ENCODE measurements at regions not wholly inside any gene's neighbourhood (a gene's known extent, or its start where the extent isn't known, plus 50 kb on each side); places are given as distances from the start of the nearest gene placed in this dataset.
"Not testable (repeated sequence)": the region's sequence is repeated elsewhere in the genome, so short reads cannot be mapped to it uniquely, and the experiment has no call there.

DNA sequence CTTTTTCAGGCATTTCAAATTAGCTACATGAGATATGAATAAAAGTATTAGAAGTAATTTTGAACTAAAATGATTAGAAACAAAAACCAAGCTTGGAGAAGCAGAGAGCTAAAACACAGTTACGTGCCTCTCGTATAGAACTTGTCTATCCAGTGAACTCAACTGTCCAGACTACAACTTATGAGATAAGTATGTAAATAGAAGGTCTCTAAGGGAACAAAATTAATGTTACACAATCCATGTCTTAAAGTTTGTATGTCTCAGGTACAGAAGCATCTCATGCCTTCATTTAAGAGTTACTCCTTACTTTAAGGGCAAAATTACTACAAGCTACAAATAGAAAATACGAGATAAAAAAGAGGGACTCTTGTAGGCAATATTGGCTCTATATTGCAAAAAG lies 316.8 kb downstream of the CETN3 start:
- DNase-seq, result no peak
- no peaks in the 10 kb centered on the region for H3K27me3 ChIP-seq
- no peaks in the 10 kb centered on the region for H3K36me3 ChIP-seq
- TF ChIP-seq POLR2A (IDR thresholded peaks at IDR 0.05) (no peak), POLR2AphosphoS5 (IDR thresholded peaks at IDR 0.05) (no peak), EP300 (IDR thresholded peaks at IDR 0.05) (no peak)
- TF ChIP-seq, protein P1, sequence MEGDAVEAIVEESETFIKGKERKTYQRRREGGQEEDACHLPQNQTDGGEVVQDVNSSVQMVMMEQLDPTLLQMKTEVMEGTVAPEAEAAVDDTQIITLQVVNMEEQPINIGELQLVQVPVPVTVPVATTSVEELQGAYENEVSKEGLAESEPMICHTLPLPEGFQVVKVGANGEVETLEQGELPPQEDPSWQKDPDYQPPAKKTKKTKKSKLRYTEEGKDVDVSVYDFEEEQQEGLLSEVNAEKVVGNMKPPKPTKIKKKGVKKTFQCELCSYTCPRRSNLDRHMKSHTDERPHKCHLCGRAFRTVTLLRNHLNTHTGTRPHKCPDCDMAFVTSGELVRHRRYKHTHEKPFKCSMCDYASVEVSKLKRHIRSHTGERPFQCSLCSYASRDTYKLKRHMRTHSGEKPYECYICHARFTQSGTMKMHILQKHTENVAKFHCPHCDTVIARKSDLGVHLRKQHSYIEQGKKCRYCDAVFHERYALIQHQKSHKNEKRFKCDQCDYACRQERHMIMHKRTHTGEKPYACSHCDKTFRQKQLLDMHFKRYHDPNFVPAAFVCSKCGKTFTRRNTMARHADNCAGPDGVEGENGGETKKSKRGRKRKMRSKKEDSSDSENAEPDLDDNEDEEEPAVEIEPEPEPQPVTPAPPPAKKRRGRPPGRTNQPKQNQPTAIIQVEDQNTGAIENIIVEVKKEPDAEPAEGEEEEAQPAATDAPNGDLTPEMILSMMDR (IDR thresholded peaks at IDR 0.05), result no peak
- intact Hi-C loops (cut with DNase I; ENCODE audit: low total_unique reads), result no loop called here
- H3K4me3 ChIP-seq, result no peak overlapping the region
- H3K27ac ChIP-seq, result no peak overlapping the region
- H3K9me3 ChIP-seq, result peaks cover 0 to 11% (median 5%) of the 10 kb centered on the region in 4 donors
- no peaks in the 10 kb centered on the region for H3K4me1 ChIP-seq
- WGBS, 5 donors, result 45 to 59% (median 57%) methylated on average over 3 of the region's 3 CpGs

DNA sequence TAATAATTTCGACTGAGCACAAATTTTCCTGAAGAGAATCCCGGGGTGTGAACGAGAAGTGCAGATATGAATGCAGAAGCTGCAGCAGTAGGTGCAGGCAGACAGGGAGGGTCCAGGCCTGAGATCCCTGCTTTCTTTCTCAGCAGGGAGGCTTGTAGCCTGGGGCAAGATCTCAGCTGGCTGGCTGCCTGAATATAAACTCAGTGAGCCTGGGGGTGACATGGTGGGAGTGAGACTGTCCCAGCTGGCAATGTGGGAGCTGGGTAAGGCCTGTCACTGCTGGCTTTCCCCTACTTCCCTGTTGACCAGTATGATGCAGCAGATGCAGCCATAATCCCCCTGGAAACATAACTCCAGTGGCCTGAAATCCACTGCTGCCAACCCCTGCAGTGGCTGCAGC lies 325.2 kb downstream of the CETN3 start:
- DNase-seq, result no peak
- TF ChIP-seq POLR2A (IDR thresholded peaks at IDR 0.05) (no peak), EP300 (IDR thresholded peaks at IDR 0.05) (no peak)
- TF ChIP-seq, protein P1 (IDR thresholded peaks at IDR 0.05), result no peak
- H3K36me3 ChIP-seq, result no peaks in the 10 kb centered on the region
- peaks cover 0 to 26% (median 13%) of the 10 kb centered on the region in 4 donors for H3K9me3 ChIP-seq
- WGBS, 5 donors, result 88 to 95% (median 91%) methylated on average over 3 of the region's 3 CpGs
- intact Hi-C loops (cut with DNase I; ENCODE audit: low total_unique reads), result no loop called here
- H3K27me3 ChIP-seq, result no peaks in the 10 kb centered on the region
- no peak overlapping the region for H3K27ac ChIP-seq
- no peaks in the 10 kb centered on the region for H3K4me1 ChIP-seq
- no peak overlapping the region for H3K4me3 ChIP-seq

DNA sequence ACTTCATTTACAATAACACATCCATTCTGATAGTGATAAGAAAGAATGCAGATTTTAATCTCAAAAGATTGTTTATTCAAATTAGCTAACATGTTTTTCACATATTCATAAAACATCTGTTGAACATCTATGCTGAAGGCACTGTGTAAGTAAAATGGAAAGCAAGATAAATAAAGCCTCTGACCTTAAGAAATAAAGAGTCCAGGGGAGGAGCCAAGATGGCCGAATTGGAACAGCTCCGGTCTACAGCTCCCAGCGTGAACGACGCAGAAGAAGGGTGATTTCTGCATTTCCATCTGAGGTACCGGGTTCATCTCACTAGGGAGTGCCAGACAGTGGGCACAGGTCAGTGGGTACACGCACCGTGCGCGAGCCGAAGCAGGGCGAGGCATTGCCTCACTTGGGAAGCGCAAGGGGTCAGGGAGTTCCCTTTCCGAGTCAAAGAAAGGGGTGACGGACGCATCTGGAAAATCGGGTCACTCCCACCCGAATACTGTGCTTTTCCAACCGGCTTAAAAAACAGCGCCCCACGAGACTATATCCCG lies 336.5 kb downstream of the CETN3 start:
- DNase-seq; H3K27ac ChIP-seq; H3K4me1 ChIP-seq; H3K4me3 ChIP-seq; H3K9me3 ChIP-seq; intact Hi-C loops (cut with DNase I; ENCODE audit: low total_unique reads); H3K27me3 ChIP-seq; H3K36me3 ChIP-seq: not testable (repeated sequence)
- 89 to 95% (median 92%) methylated on average over 19 to 22 of the region's 22 CpGs for WGBS, 5 donors

DNA sequence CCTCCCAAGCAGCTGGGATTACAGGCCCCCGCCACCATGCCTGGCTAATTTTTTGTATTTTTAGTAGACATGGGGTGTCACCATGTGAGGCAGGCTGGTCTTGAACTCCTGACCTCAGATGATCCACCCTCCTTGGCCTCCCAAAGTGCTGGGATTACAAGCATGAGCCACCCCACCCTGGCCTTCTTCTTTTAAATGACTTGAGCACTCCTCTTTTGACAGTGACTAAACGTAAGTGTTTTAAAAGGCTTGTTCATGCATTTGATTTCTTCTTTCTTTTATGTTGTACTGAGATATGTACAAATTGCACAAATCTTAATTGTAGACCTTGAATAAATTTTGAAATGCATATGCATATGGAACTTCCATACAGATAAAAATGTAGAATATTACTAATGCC lies 337.9 kb downstream of the CETN3 start:
- Histone ChIP-seq H3K36me3 (no peaks in the 10 kb centered on the region), H3K4me3 (no peak overlapping the region), H3K4me1 (no peaks in the 10 kb centered on the region), H3K27ac (no peak overlapping the region), H3K27me3 (no peaks in the 10 kb centered on the region), H3K9me3 (no peaks in the 10 kb centered on the region)
- WGBS, 5 donors, result 85 to 95% (median 92%) methylated on average over 2 of the region's 2 CpGs
- intact Hi-C loops (cut with DNase I; ENCODE audit: low total_unique reads), result no loop called here
- TF ChIP-seq, protein P1 (IDR thresholded peaks at IDR 0.05), result no peak
- TF ChIP-seq POLR2A (IDR thresholded peaks at IDR 0.05), result no peak
- no peak for TF ChIP-seq EP300 (IDR thresholded peaks at IDR 0.05)
- TF ChIP-seq POLR2AphosphoS5 (IDR thresholded peaks at IDR 0.05), result no peak
- DNase-seq, result no peak

DNA sequence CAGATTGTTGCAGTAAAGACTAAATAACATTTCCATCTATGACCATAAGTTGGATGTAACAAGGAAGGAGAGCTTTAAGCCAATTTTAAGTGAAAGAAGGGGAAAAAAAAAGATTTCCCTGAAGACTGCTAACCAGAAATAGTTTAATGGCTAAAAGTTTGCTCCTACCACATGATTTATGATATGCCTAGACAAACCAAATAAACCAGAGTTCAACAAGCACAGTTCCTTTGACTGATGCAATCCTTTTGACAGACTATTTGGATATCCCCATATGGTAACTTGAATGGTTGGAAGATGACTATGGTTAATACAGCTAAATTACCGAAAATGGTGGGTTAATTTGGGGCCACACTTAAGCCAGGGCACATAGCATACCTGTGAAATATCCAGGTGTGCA lies 338.5 kb downstream of the CETN3 start:
- intact Hi-C loops (cut with DNase I; ENCODE audit: low total_unique reads), result no loop called here

More for the DNA sequence above, 338.5 kb downstream of the CETN3 start:
- Histone ChIP-seq H3K27ac (no peak overlapping the region), H3K4me1 (no peaks in the 10 kb centered on the region), H3K9me3 (peaks cover 0 to under 1% (median 0%) of the 10 kb centered on the region in 4 donors), H3K36me3 (no peaks in the 10 kb centered on the region), H3K4me3 (no peak overlapping the region), H3K27me3 (no peaks in the 10 kb centered on the region)
- 23 to 45% (median 34%) methylated on average over 1 of the region's 1 CpG for WGBS, 5 donors
- DNase-seq, result no peak
- TF ChIP-seq POLR2AphosphoS5 (IDR thresholded peaks at IDR 0.05) (no peak), POLR2A (IDR thresholded peaks at IDR 0.05) (no peak), EP300 (IDR thresholded peaks at IDR 0.05) (no peak)
- TF ChIP-seq, protein P1 (IDR thresholded peaks at IDR 0.05), result no peak

Data from stomach (tissue), 8 donors.